ENCODE measurements at regions not wholly inside any gene's neighbourhood (a gene's known extent, or its start where the extent isn't known, plus 50 kb on each side); places are given as distances from the start of the nearest gene placed in this dataset.
"Not testable (repeated sequence)": the region's sequence is repeated elsewhere in the genome, so short reads cannot be mapped to it uniquely, and the experiment has no call there.

DNA sequence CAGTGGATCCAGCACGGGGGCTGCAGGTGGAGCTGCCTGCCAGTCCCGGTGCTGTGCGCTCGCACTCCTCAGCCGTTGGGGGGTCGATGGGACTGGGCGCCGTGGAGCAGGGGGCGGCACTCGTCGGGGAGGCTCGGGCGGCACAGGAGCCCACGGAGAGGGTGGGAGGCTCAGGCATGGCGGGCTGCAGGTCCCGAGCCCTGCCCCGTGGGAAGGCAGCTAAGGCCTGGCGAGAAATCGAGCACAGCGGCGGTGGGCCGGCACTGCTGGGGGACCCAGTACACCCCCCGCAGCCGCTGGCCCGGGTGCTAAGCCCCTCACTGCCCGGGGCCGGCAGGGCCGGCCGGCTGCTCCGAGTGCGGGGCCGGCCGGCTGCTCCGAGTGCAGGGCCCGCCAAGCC lies 52.3 kb upstream of the MARK1 start:
- not testable (repeated sequence) for DNase-seq

DNA sequence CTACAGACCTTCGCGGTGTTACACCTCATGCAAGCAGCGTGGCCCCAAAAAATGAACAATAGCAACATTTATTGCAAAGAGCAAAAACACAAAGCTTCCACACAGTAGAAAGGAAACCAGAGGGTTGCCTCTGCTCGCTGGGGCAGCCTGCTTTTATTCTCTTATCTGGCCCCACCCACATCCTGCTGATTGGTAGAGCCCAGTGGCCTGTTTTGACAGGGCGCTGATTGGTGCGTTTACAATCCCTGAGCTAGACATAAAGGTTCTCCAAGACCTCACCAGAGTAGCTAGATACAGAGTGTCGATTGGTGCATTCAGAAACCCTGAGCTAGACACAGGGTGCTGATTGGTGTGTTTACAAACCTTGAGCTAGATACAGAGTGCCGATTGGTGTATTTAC lies 52.8 kb upstream of the MARK1 start:
- DNase-seq: not testable (repeated sequence)

DNA sequence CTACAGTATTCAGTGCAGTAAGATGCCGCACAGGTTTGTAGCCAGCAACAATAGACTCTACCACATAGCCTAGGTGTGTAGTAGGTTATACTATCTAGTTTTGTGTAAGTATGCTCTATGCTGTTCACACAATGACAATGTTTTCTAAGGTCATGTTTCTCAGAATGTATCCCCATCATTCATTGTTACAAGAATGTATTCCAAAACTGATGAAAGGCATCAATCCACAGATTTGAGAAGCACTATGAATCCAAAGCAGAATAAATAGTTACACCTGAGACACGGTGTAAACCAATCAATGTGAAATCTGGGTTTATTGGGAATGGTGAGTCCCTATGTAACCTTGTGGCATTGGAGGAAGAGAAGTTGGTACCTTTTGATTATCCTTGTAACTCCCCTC lies 54.5 kb upstream of the MARK1 start:
- DNase-seq: no peak

DNA sequence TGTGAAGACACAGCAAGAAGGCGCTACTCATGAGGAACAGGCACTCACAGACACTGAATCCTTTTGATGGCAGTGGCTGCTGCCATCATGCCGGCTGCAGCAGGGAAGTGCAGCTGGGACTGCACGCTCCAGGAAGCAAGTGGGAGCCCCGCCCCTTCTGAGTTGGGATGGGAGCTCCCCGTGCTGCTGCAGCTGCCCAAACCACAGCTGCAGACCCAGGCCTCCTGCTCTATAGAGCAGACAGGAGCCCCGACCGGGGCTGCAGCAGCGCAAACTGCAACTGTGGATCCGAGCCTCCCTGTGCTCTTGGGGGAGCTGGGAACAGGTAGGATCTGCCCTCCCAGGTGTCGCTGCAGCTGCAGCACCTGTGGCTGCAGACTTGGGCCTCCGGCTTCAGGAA lies 65.2 kb upstream of the MARK1 start:
- DNase-seq: no peak

DNA sequence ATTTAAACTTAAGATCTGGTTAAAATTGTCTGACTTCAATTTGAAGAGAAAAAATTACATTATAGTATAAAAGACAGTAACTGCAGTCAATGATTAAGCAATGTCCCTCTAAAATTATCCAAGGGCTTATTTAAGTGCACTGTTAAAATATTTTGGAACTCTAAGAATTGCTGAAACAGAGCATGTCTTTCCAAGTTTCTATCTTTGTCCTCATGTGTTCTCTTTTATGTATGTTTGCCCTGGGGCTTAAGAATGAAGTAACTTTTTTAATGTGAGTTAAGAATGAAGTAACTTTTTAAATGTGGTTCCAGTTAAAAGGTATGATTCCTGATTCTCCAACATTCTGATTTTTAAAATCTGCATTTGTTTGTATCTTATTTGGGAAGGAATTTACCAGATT lies 69.0 kb upstream of the MARK1 start:
- DNase-seq: no peak

DNA sequence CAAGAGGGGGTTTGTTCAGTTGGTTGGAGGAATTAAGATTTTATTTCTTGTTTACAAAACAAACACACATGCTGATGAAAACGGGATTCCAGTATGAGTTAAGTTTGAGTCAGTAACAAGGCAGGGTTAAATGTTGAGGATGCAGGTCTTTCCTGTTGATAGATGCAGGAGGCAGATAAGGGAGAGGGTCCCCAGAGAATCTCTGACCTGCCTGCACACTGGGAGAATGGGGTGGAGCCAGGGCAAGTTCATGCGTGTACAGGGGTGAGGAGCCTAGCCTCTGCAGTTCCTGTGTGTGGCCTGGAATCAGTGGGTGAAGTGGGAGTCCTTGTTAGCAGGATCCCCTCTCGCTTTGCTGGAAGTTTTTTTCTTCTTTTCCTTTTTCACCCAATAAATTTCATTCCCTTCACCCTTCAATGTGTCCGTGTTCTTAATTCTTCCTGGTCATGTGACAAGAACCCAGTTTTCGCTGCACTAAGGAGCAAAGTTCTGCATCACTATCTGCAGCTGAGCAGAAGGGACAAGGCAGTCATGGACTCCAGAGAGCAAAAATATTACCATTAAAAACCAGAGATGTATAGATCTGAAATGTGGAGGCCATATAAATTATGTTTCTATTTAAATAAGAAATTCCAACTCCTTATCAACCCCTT lies 69.9 kb upstream of the MARK1 start:
- DNase-seq: no peak

DNA sequence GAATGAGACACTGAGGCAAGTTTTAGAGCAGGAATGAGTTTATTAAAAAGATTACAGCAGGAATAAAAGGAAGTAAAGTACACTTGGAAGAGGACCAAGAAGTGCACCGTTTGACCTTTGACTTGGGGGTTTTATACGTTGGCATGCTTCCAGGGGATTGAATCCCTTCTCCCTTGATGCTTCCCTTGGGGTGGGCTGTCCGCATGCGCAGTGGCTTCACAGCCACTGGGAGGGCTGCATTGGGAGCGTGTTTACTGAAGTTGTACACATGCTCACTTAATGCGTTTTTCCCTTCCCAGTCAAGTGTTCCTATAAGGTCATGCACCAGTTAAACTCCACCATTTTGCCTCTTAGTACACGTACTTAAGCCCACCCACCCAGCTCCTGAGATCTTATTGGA lies 72.4 kb upstream of the MARK1 start:
- DNase-seq: no peak

DNA sequence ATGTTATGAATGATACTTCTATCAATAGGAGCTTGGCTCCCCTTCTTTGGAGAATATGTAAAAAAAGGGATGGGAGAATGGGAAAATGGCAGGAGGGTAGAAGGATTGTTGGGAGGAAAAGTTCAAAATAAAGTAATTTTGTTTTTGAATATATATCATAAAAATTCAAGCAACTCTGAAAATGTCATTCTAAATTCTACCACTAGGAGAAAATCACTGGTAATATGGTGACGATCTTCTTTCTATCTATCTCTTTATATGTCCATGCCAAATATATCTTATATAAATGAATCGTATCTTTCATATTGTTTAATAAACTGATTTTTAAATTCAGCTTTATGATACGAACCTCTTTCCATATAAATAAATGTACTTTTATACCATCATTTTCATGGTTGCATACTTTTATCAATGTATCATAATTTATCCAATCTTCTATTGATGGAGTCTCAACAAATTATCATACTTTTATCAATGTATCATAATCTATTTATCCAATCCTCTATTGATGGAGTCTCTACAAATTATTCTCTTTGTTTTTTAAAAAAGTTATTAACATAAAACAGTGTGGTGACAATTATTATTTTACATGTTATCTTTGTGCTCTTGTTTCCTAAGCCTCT lies 73.7 kb upstream of the MARK1 start:
- DNase-seq: peak; percentile 25

DNA sequence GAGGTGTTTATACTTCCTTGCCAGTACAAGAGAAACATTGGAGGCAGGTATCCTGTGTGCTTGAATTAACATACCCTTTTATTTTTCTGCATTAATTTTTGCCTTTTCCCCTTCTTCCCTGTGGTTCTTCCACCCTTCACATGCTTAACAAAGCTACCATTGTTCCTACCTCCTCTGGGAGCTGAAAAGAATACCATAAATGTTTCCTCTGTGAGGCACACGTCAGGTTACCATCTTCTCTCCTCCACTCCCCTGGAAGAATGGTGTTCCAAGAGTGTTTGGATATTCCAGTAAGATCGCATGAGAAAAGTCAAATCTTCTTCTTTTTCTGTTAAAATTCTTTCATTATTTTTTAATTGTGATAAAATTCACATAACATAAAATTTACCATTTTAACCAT lies 74.6 kb upstream of the MARK1 start:
- DNase-seq: no peak

DNA sequence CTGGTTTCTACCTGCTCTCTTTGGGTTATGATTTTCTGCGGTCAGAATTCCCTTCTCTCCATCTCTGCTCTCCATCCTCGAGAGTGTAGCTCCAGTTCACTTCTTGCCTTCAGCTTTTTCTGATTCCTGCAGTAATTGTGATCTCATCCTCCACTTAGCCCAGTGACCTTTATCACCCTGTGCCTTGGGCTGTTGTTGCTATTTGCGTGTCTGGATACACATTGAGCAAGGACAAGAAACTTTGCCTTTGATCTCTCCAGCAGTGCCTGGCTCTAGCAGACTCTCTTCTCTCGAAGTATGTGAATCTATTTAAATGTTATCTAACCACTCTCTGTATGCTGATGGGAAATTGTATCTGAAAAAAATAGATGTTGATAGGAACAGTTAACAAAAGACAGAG lies 76.4 kb upstream of the MARK1 start:
- peak; percentile 37 for DNase-seq

DNA sequence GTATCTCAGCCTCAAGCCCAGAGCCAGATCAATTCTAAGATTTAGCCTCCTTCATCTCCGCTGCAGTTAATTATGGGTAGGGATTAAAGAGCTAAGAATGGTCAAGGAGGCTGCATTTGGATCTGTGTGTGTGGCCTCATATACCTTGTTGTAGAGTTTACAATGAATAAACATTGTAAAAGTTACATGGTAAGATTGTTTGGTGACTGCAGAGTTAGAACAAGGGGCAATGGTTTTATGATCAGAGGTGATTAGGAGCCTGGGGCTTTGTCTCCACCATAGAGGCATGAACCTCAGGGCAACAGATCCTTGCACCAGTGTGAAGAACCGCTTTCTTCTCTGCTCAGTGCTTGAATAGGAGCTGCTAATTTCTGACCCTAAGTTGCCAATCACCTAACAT lies 77.0 kb upstream of the MARK1 start:
- DNase-seq: no peak

DNA sequence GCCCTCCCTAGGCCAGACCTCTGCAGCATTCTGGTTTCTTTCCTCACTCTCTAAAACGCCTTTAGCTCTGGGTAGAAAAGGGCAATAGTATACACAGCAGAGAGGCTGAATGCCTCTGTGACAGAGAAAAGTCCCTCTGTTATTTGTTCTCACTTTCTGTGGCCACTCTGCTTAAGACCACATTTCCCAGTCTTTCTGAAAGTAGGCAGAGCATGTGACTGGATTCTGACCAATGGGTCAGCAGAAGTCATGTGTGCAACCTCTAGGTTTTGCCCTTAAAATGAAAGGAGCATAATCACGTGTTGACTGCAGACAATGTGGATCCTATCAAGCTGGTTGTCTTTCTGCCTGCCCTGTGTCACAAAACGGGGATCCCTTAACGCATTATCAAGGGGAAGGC lies 79.7 kb upstream of the MARK1 start:
- peak; percentile 25 for DNase-seq

DNA sequence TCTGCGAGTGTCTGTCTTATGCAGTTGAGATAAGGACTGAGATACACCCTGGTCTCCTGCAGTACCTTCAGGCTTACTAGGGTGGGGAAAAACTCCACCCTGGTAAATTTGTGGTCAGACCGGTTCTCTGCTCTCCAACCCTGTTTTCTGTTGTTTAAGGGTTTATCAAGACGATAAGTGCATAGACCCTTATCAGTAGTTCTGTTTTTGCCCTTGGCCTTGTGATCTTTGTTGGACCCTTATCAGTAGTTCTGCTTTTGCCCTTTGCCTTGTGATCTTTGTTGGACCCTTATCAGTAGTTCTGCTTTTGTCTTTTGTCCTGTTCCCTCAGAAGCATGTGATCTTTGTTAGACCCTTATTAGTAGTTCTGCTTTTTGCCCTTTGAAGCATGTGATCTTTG lies 83.3 kb upstream of the MARK1 start:
- DNase-seq: peak; percentile 86

DNA sequence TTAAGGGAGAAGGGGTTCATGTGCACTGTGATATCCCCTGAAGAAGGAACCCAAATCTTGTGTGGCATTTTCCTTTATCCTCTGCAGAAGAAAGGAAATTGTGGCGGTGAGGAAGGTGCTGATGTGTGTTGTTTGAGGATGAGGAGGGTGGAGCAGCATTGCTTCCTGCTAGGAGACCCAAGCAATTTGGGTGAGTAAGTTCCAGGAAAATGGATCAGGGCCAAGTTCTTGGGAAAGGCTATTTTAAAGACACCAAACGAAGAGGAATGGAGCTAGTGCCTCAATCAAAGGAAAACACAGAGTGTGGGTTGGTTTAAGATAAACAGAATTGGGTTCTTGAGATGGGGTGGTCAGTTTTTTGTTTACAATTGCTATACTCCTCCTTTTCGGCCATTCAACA lies 86.7 kb upstream of the MARK1 start:
- DNase-seq: no peak

DNA sequence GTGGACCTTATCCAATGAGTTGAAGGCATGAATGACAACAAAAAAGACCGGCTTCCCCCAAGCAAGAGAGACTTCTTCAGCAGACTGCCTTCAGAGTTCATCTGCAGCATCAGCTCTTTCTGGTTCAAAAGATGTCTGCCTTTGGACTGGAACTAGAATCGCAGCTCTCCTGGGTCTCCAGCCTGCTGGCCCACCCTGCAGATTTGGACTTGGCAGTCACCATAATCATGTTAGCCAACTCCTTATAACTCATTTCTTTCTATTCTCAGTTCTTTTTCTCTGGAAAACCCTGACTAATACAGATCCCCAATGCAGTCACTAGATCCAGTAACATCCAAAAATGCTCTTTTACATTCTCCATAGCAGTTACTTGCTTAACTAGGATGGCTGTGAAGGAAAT lies 89.2 kb upstream of the MARK1 start:
- DNase-seq: no peak

DNA sequence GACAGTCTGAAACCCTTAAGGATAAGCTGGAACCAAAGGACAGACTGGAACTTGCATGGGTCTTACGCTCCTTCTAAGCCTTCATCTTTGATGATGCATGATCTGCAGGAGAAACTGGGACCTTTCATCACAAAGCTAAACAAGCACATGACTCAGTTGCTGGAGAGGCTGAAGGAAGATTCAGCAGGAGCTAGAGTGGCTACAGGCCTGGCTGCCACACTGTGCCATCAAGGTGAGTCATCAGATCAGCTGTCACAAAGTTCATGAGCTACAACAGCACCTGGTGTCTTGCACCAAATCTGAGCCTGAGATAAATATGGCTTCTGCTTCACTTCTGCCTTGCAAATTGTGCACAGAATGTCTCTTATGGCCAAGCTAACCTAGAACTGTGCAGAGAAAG lies 95.5 kb upstream of the MARK1 start:
- DNase-seq: no peak

DNA sequence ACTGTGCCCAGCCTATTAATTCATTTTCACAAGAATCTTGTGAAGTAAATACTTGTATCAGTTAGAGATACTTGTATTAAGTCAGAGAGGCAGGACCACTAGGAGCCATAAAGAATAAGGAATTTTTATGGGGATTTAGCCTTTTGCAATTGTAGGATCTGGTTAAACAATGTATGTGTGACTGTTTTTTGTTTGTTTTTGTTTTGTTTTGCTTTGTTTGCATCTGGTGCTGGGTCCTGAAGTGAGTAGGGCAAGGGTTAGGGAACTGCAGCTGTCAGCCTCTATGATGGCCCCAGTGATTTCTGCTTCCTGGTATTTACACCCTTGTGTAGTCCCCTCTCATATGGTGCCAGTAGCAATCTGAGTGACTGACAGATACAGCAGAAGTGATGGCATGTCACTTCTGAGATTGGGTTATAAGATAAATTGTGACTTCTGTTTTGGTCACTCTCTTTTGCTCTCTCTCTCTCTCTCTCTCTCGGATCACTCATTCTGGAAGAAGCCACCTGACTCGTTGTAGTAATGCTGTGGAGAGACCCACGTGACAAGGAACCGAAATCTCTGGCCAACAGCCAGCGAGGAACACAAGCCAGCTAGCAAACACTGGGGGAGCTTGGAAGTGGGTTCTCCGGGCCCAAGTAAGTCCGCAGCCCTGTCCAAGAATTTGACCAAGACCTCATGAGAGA lies 96.2 kb upstream of the MARK1 start:
- DNase-seq: no peak

DNA sequence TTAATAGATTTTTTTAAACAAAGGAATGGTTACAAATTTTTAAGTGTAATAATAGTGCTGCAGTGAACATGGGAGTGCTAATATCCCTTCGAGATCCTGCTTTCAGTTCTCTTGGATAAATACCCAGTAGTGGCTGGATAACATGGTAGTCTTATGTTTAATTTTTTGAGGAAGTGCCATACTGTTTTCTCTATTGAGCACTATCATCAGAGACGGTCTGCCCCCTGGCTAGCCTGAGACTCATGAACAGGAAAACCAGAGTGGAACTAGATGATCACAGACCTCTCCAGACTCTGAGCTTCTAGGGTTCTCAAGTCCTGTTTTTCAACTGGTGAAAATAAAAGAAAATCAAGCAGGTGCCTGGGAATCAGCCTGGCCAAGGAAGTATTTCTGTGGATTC lies 97.3 kb upstream of the MARK1 start:
- DNase-seq: peak; percentile 72

DNA sequence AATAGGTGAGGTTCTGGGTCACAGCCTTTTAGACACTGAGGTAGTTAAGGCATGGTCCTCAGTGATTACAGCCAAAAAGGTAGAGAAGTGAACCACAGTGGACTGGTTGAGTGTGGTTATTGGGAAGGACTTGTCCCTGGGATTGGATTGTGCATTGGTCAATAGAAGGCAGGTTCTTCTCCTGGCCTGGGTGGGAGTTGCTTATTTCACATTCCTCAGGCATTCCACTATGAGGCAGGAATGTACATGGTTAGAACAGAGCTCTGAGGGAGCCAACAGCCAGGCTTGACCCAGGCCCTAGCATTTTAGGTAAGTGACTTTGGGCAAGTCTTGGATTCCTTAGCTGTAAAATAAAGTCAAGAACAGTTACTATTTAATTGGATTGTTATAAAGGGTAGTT lies 97.9 kb upstream of the MARK1 start:
- DNase-seq: no peak

DNA sequence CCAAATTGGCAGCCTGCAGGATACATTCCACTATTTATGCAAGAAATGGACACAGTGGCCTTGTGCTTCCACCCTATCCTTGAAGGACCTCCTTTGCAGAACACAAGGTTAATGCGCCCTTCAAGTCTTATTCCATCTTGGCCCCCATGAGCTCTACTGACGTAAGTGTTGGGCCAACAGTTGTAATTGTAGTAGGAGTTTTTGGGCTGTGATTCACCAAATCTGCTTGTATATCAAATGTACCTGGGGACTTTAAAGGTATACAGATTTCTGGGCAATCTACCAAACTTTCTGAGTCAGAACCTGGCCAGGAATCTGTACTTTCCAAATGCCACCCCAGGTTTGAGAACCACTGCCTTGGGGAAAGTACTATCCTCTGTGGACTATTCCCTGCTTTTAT lies 100.9 kb upstream of the MARK1 start:
- no peak for DNase-seq

DNA sequence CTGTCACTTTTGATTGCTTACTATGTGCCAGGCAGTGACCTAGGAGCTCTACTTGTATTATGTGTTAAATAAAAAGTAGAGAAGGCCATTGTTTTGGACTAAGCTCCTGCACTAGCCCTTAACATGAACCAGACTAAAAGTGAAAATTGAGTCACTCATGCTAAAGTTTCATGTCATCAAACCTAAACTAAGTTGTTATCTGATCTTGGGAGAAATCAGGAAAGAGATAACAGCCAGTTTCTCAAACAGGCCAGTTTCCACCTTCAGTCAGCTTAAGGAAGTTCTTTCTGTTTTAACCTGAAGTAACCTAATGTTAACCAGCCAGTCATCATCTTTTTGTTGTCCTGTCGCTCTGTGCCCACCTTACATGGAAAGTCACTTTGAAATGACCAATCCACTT lies 102.1 kb upstream of the MARK1 start:
- no peak for DNase-seq

DNA sequence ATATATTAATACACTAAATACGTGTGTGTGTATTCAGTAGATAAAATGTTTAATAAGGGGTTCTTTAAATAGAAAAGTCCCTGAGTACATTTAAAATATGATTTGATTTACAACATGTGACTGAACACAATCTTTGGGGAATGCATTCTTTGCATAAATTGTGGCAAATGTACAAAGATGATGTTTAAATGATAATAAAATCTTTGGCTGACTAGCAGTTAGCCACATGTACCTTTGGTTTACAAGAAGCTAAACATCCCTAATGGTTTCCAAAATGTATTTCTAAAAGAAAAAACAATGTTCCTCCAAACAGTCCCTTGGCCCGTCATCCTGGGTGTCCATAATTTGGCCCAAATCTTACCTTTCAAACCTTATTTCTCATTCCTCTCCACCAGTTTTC lies 106.4 kb upstream of the MARK1 start:
- DNase-seq: no peak

DNA sequence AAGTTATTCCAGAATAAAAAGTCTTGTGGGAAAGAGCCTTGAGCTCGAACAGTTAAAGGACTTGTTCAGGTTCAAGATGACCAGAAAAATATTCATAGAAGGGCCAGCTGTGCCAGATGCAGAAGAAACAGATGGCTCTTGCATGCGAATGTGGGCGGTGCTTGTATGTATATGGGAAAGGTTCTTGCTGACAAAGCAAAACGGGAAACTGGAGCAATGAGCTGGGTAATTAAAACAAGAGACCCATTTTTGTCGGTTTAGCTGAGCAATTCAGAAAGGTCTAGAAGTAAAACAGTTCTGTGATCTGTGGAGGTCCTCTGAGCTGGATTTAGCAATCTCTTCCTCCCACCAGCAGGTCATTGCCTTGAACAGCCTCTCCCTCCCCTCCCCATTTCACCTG lies 107.2 kb upstream of the MARK1 start:
- DNase-seq: no peak

DNA sequence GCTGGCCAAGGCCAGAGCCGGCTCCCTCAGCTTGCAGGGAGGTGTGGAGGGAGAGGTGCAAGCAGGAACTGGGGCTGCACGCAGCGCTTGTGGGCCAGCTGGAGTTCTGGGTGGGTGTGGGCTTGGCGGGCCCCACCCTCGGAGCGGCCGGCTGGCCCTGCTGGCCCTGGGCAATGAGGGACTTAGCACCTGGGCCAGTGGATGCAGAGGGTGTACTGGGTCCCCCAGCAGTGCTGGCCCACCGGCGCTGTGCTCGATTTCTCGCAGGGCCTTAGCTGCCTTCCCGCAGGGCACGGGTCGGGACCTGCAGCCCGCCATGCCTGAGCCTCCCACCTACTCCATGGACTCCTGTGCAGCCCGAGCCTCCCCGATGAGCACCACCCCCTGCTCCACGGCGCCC lies 115.6 kb upstream of the MARK1 start:
- DNase-seq: not testable (repeated sequence)

DNA sequence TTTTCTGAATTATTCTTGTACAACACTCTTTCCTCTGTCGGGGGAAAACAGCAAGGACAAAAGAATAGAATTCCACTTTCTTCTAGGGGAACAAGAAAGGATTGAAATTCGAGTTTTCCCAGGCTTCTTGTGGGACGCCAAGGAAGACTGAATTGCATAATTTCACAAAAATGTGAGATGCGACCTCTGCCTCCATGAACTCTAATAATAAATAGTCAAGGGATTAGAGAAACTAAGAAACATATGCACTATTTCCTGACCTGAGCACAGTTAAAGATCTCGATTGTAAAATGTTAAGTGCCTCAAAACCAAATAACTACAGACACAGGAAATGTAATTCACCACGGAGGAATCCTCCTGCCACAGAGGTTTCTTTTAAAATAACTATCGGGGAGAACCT lies 117.3 kb upstream of the MARK1 start:
- DNase-seq: no peak

All from OCI-M1 (cell line).